OCI-LY1 (cell line): ENCODE measurements at regions not wholly inside any gene's neighbourhood (a gene's known extent, or its start where the extent isn't known, plus 50 kb on each side); places are given as distances from the start of the nearest gene placed in this dataset.

Experiments used
- CTCF ChIP-seq: fragments of 200-600 bp; sonication (generic), shearing (Covaris generic); IDR thresholded peaks from 2 replicates; pipeline ENCODE4 v1.5.1; 2017; ENCODE audit warnings: mild to moderate bottlenecking, antibody characterized with exemption, low read length, moderate library complexity, mixed read lengths
- EZH2 ChIP-seq: fragments of 200-600 bp; sonication (generic), shearing (Covaris generic); IDR thresholded peaks from 2 replicates; pipeline ENCODE4 v1.8.0; 2017; ENCODE audit warnings: borderline replicate concordance, mixed run types, mild to moderate bottlenecking, antibody characterized with exemption, low read length, moderate library complexity, mixed read lengths

GRCh38 chr15:96838081-96838480, 507.6 kb downstream of the NR2F2 start:
- TF ChIP-seq CTCF: no peak
- no peak for TF ChIP-seq EZH2
